Lower lobe of right lung (tissue), 2 donors: ENCODE measurements at regions not wholly inside any gene's neighbourhood (a gene's known extent, or its start where the extent isn't known, plus 50 kb on each side); places are given as distances from the start of the nearest gene placed in this dataset.

ENCODE experiments used
- ATAC-seq, 2 donors: fragments of 200-7000 bp; cut with Tn5 transposase; one replicate each; pipeline ENCODE4 v1.9.1; 2020 to 2022; ENCODE audit warnings: mild to moderate bottlenecking in 2 of 2, moderate library complexity in 2 of 2
- DNase-seq: peaks from one replicate; pipeline ENCODE4 v3.0.0-alpha.2; 2020
- H3K27ac ChIP-seq: fragments of 200-600 bp; one replicate; pipeline ENCODE4 v1.8.0; 2022
- H3K27me3 ChIP-seq: fragments of 200-600 bp; one replicate; pipeline ENCODE4 v1.8.0; 2022; ENCODE audit warnings: low read depth
- H3K36me3 ChIP-seq: fragments of 200-600 bp; one replicate; pipeline ENCODE4 v1.8.0; 2022; ENCODE audit warnings: mild to moderate bottlenecking
- H3K4me1 ChIP-seq: fragments of 200-600 bp; one replicate; pipeline ENCODE4 v1.8.0; 2022
- H3K4me3 ChIP-seq: fragments of 200-600 bp; one replicate; pipeline ENCODE4 v1.8.0; 2022; ENCODE audit warnings: mild to moderate bottlenecking
- H3K9me3 ChIP-seq: fragments of 200-600 bp; one replicate; pipeline ENCODE4 v1.8.0; 2022
- intact Hi-C: fragments of 100-400 bp; cut with DNase I; formaldehyde crosslinking; loops from one replicate; pipeline ENCODE4 v1.11.0; 2022
- TF ChIP-seq, protein P1 (sequence below): fragments of 200-600 bp; IDR thresholded peaks from one replicate; pipeline ENCODE4 v1.8.0; 2022; ENCODE audit warnings: antibody characterized with exemption, mild to moderate bottlenecking
- donor health status: DM: no; HTN: yes; CAD: no; lungs with severe emphysema.

DNA sequence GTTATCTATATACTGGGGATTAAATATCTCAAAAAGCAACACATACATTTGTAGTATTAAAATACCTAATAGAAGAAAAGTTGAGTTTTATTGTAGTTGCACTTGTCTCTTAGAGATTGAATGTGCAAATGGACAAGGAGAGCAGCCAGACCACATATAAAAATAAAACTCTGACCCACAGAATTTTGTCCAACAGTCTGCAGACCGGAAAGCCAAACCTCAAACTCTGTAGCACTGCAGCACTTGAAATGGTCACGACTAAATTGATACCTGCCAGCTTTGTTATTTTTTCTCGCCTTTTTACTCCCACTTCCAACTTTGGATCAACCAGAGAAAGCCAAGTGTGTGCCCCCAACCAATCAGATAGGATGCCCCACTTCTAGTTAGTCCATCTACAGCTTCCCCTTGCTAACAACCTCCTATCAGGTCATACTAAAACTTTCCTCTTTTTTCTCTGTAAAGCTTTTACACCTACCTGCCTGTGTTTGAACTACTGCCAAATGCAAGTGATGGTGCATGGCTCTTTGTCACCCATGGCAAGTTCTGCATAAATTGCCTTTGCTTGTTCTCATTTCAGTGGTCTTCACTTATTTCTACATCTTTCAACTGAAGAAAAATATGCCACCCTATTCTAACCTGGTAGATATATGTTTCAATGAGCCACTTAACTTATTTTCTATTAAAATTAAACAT is 1250.7 kb upstream of the SPRY2 start:
- TF ChIP-seq, protein P1, sequence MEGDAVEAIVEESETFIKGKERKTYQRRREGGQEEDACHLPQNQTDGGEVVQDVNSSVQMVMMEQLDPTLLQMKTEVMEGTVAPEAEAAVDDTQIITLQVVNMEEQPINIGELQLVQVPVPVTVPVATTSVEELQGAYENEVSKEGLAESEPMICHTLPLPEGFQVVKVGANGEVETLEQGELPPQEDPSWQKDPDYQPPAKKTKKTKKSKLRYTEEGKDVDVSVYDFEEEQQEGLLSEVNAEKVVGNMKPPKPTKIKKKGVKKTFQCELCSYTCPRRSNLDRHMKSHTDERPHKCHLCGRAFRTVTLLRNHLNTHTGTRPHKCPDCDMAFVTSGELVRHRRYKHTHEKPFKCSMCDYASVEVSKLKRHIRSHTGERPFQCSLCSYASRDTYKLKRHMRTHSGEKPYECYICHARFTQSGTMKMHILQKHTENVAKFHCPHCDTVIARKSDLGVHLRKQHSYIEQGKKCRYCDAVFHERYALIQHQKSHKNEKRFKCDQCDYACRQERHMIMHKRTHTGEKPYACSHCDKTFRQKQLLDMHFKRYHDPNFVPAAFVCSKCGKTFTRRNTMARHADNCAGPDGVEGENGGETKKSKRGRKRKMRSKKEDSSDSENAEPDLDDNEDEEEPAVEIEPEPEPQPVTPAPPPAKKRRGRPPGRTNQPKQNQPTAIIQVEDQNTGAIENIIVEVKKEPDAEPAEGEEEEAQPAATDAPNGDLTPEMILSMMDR: no peak
- H3K4me1 ChIP-seq: no peaks in the 10 kb centered on the region
- DNase-seq (no peak), ATAC-seq (no peak)
- no peaks in the 10 kb centered on the region for H3K36me3 ChIP-seq
- H3K9me3 ChIP-seq: no peaks in the 10 kb centered on the region
- intact Hi-C loops: no loop called here
- H3K27me3 ChIP-seq: no peaks in the 10 kb centered on the region
- H3K4me3 ChIP-seq: no peak overlapping the region
- no peak overlapping the region for H3K27ac ChIP-seq

GRCh38 chr13:81582381-81582780 is 1241.5 kb upstream of the SPRY2 start:
- intact Hi-C loops: no loop called here
- DNase-seq (no peak), ATAC-seq (no peak)
- Histone ChIP-seq H3K36me3 (no peaks in the 10 kb centered on the region), H3K4me1 (no peaks in the 10 kb centered on the region), H3K27me3 (no peaks in the 10 kb centered on the region), H3K27ac (no peak overlapping the region), H3K4me3 (no peak overlapping the region), H3K9me3 (no peaks in the 10 kb centered on the region)
- TF ChIP-seq, protein P1: no peak

GRCh38 chr13:81577601-81578195 is 1236.8 kb upstream of the SPRY2 start:
- ATAC-seq: no peak
- DNase-seq: no peak
- H3K27me3 ChIP-seq: no peaks in the 10 kb centered on the region

GRCh38 chr13:81568824-81569223 is 1227.9 kb upstream of the SPRY2 start:
- Histone ChIP-seq H3K27me3 (no peaks in the 10 kb centered on the region), H3K36me3 (no peaks in the 10 kb centered on the region), H3K27ac (no peak overlapping the region), H3K9me3 (no peaks in the 10 kb centered on the region), H3K4me1 (no peaks in the 10 kb centered on the region), H3K4me3 (no peak overlapping the region)
- DNase-seq: no peak
- intact Hi-C loops: no loop called here
- ATAC-seq: no peak
- TF ChIP-seq, protein P1: no peak

More at GRCh38 chr13:81577601-81578195, 1236.8 kb upstream of the SPRY2 start:
- Histone ChIP-seq H3K27ac (no peak overlapping the region), H3K4me1 (no peaks in the 10 kb centered on the region), H3K36me3 (no peaks in the 10 kb centered on the region), H3K4me3 (no peak overlapping the region), H3K9me3 (no peaks in the 10 kb centered on the region)
- intact Hi-C loops: no loop called here
- TF ChIP-seq, protein P1: no peak

GRCh38 chr13:81565849-81566248 is 1224.9 kb upstream of the SPRY2 start:
- Histone ChIP-seq H3K4me3 (no peak overlapping the region), H3K9me3 (no peaks in the 10 kb centered on the region), H3K27ac (no peak overlapping the region), H3K4me1 (no peaks in the 10 kb centered on the region), H3K36me3 (no peaks in the 10 kb centered on the region), H3K27me3 (no peaks in the 10 kb centered on the region)
- ATAC-seq (no peak), DNase-seq (no peak)
- TF ChIP-seq, protein P1: no peak
- intact Hi-C loops: no loop called here
